ENCODE measurements at regions not wholly inside any gene's neighbourhood (a gene's known extent, or its start where the extent isn't known, plus 50 kb on each side); places are given as distances from the start of the nearest gene placed in this dataset.

DNA sequence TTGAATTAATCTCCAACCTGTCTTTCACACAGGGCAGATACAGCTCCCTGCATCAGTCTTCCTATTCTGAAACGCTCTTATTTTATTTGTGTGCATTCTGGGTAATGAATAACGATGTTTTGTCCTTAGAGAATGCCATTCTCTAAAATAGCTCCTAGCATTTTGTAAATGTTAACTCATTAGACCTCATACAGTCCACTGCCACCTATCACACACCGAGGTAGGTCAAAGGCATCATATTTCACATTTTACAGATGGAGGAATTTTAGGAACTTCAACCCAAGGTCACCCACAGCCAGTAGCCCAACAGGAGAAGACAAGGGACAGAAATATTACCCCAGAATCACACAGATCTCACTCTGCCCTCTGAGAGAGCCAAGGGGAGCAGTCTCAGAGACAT, 455.4 kb upstream of the GYPC start:
- TF ChIP-seq, protein P1, sequence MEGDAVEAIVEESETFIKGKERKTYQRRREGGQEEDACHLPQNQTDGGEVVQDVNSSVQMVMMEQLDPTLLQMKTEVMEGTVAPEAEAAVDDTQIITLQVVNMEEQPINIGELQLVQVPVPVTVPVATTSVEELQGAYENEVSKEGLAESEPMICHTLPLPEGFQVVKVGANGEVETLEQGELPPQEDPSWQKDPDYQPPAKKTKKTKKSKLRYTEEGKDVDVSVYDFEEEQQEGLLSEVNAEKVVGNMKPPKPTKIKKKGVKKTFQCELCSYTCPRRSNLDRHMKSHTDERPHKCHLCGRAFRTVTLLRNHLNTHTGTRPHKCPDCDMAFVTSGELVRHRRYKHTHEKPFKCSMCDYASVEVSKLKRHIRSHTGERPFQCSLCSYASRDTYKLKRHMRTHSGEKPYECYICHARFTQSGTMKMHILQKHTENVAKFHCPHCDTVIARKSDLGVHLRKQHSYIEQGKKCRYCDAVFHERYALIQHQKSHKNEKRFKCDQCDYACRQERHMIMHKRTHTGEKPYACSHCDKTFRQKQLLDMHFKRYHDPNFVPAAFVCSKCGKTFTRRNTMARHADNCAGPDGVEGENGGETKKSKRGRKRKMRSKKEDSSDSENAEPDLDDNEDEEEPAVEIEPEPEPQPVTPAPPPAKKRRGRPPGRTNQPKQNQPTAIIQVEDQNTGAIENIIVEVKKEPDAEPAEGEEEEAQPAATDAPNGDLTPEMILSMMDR (IDR thresholded peaks at IDR 0.05; ENCODE audit: poor library complexity) = no peak
- TF ChIP-seq EZH2 (IDR thresholded peaks at IDR 0.05; ENCODE audit: borderline replicate concordance) = no peak
